HG03095 (cell line): ENCODE measurements at regions not wholly inside any gene's neighbourhood (a gene's known extent, or its start where the extent isn't known, plus 50 kb on each side); places are given as distances from the start of the nearest gene placed in this dataset.

ENCODE experiments used
- ATAC-seq: cut with Tn5 transposase; IDR thresholded peaks from one replicate; pipeline ENCODE4 v1.9.1; 2021; ENCODE audit warnings: moderate library complexity; ENCODE audit not compliant: unreplicated experiment

DNA sequence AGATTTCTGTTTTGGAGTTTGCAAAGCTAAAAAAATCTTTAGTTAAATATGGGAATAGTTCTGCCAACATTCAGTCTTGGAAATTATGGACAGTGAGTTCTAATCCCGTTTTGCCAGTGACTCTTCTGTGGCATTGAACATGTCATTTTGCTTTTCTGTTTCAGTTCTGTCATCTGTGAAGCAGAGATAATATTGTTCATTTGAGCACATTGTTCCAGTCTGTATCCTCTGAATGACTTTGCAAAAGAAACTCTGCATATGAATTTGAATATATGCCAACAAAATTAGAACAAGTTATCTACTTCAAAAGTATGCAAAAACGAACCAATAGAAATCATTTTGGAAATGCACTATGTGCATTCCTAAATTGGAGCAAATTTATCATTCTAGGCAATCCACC is 746.0 kb upstream of the POT1 start:
- no peak for ATAC-seq

DNA sequence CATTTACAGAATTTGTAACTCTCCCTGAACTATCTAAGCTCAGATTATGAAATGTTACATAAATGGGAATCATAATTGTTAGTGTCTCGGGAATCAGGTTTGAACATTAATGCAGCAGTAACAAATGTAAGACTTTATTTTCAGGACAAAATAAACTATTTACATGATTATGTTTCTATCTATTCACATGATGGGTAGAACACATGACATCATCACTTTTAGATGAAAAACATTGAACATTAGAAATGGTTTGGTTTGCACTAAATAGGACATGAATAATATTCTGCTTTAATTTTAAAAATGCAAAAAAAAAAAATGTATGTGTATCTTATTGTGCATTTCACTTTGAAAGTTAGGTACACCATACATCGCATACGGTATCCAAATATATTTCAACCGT is 745.5 kb upstream of the POT1 start:
- ATAC-seq = no peak

DNA sequence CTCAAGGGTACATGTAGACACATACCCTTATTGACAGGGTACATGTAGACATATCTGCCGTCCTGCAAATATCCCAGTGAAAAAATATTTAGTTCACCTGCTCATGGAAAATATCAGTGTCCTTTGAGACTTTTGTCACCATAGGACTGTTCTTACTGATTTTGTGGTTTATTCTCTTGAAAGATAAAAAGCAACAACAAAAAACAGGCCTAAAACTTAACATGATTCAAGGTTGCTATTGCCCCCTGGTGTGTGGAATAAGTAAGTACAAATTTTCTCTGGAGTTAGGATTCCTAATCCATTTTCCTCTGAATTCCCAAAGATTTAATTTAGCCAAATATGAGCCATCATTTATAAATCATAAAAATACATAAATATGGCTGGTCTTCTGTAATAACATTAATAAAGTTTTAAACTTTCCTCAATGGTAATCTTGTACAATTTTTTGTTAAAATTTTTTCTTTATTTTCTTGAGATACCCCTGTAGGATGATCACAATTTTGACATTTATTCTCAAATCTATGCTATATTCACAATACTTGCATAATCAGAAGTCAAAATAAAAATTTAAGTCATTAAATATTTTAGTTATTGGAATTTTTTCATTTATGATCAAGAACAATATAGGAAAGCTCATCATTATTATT is 741.4 kb upstream of the POT1 start:
- no peak for ATAC-seq

DNA sequence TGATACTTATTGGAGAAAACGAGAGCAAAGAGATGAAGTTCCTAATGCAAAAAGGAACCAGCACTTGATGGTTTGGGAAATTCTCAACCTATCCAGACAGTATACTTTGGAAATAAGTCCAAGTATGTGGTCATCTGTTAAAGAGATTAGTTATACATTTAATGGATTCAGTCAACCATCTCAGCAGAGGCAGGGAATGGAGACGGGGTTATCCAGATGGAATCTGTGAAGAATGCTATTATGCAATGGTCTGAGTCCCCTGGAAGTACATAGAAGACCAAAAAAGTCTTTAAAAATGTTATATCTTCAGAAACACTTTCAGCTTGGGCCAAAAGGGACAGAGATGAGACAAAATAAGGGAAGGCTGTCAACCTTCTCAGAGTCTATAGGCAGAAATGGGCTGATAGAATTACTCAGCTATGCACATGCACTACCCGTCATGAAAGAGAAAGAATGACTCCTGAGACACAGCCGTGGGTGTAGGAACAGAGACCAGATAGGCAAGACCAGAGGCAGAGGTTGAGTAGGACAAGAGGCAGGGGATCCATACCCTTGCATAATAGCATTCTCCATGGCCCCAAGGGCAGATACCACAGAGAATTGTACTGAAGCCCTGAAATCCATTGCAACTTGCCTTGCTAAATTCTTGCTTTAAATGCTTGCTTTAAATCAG is 738.8 kb upstream of the POT1 start:
- peak; percentile 44 for ATAC-seq

DNA sequence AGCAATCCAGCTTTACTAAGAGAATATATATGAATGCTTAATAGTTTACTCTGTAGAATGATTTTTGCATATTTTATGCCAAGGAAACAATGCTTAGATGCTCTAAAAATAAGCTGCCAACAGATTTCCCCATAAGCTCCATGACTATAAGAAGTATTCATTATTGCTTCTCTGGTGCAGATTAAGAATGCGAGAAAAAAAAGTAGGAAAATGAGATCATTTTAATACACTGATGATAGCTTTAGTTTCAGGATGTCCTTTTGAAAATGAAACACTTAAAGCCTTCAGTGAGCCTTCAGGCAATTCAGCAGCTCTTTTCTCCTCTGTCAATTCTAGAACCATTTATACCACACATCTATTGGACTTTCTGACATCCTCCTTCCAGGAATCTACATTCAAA is 735.0 kb upstream of the POT1 start:
- ATAC-seq = no peak

DNA sequence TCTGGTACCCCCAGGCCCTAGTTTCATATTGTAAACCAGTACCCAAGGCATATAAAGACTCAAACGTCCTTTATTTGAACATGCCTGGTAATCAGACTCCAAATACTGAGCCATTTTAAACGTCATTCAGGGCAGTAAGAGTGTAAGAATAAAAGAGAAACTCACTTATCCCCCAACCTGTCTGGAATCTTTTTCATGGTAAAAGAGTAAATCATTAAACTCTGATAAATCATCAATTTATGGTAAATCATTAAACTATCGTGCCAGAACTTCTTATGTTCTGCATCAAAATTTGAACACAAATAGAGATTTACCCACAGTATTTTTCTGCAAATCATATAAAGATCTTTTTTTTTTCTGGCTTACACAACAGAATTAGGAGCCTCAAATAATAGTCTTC is 734.3 kb upstream of the POT1 start:
- no peak for ATAC-seq

DNA sequence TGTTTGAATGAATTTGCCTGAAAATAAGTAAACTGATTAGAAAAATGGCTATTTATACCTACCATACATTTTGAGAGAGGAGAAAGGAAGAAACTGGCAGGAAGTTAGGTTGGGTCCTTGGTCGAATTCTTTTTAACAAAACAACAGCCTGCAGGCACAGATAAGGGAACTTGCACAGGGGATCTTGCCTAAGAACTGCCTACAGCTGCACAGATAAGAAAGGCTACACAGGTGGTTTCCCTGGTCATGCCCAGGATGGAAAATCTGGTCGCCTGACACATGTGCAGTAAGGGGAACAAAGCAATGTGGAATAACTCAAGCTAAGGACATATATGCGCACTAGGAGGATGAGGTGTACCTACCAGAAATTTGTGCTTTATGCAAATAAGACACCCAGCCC is 732.1 kb upstream of the POT1 start:
- ATAC-seq = no peak

DNA sequence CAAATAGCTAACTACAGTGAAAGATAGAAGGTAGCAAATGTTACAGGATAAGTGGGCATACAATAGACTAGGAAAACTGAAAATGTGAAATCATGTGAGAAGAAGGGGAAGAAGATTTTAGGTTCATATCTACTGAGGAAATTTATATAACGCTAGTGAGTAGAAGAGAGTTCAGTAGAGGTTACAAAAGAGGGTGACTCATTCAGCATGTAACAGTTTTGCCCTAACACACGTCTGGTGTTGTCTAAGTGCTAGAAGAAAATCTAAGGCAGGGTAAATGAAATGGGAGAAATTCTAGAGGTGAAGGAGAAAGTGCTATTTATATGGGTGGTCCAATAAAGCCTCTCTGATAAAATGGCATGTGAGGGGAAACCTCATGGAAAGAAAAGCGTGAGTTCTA is 731.4 kb upstream of the POT1 start:
- ATAC-seq = no peak

DNA sequence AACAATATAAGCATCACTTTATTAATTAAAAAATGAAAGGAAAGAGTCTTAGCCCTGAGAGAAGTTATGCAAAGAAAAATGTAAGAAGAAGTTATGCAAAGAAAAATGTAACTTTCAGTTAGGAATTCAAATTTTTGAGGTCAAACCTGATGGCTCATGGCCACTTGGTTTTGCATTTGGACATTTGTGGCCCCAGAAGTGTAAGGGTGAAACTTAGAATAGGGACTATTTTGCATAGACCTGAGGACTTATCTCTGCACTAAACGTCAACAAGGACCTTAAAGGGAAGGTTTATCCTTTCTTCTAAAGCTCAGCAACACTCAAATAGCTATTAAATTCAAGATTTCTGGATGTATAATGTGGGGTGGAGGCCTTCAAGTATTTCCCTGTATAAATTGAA is 724.5 kb upstream of the POT1 start:
- ATAC-seq = no peak

DNA sequence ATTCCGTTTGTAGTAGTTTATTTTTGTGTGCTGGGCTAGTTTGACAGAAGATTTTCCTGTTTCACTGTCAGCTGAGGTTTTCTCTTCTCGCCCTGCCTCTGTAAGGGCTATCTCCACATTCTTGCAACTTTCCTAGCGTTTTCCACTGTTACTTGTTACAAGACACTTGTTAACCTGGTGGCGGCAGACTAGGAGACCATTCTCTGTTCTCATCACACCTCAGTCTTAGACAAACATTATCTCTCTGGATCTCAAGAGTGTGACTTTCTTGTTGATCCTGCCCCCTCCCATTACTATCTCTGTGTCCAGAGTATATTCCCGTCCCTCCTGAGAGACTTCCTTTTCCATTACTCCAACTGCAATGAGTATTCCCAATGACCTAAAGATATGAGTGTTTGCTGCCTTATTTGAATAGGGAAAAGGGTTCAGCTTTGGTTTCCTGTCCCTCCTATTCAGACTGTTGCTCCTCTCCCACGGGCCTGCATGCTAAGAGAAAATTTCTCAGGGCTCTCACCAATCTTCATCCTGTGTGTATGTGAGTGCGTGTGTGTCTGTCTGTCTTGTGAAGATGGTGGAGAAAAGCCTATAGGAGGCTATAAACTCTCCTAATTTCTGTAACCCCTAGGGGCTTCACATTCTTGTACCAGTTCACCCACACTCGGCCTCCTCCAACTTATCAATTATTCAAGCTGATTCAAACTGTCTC is 722.4 kb upstream of the POT1 start:
- no peak for ATAC-seq

DNA sequence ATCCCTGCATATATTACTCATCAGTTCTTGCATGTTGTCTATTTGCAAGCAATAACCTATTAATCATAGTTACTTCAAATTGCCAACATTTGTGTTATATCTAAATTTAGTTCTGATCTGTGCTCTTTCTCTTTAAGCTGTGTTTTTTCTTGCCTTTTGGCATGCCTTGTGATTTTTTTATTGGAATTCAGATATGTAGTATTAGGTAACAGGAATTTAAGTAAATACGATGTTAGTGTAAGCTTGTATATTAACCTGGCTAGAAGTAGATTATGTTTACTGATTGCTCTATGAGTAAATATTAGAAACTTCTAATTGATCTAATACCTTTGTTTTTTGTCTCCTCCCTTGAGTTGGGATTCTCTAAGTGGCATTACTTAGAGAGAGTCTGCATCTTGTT is 718.9 kb upstream of the POT1 start:
- ATAC-seq = no peak

DNA sequence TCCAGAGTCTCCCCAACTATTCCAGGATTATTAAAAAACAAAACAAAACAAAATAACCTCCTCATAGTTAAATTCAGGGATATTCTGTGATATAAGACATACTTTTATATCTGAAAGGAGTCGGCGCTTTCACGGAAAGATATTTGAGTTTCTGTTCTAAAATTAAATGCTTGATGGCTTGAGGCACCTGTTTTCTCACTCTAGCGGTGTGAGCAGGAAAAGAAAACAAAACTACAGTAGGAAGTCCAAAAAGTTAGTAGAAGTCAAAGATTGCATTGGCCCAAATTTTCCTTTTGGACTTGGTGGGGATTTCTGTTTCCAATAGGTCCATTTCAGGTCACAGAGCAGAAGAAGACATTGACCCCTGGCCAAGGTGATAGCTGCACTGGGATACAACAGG is 716.1 kb upstream of the POT1 start:
- ATAC-seq = no peak

DNA sequence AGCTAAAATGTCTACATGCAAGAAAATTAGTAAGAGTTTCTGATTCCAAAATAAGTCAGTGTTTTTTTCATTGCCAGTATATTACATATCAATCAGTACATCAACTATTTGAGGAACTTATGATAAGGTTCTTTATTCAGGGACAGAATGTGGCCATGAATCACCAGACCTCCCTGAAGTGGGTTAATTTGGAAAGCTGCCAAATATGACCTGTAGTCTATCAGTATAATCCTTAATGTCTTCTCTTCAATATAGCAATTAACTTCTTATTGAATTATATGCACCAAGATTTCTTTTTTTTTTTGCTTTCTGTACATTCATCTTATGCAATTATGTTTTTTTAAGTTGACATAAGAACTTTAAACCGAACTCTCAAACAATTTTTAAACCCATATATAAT is 714.5 kb upstream of the POT1 start:
- ATAC-seq = no peak

DNA sequence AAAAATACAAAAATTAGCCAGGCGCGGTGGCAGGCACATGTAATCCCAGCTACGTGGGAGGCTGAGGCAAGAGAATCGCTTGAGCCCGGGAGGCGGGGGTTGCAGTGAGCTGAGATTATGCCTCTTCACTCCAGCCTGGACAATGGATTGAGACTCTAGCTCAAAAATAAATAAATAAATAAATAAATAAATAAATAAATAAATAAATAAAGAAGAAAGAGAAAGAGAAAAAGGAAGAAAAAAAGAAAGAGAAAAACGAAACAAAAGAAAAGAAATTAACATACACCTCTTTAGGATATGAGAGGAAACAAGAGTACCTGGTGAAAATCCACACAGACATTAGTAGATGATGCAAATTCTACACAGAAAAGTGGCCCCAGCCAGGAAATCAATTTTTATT is 713.7 kb upstream of the POT1 start:
- no peak for ATAC-seq

DNA sequence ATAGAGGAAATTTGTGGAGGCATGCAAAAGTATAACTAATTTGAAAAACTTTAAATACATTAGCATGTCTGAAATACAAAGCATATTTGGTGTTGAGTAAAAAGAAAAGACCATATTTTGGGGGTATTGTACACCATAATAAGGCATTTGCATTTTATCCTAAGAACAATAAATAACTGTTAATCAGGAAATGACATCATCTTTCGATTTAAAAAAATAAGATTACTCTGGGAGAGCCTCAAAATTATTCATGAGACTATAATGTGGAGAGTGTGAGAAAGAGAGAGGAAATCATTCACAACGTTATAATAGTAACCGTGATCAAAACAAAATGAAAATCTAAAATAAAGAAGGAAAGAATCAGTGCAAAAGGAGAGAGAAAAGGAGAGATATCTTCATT is 712.3 kb upstream of the POT1 start:
- ATAC-seq = no peak

DNA sequence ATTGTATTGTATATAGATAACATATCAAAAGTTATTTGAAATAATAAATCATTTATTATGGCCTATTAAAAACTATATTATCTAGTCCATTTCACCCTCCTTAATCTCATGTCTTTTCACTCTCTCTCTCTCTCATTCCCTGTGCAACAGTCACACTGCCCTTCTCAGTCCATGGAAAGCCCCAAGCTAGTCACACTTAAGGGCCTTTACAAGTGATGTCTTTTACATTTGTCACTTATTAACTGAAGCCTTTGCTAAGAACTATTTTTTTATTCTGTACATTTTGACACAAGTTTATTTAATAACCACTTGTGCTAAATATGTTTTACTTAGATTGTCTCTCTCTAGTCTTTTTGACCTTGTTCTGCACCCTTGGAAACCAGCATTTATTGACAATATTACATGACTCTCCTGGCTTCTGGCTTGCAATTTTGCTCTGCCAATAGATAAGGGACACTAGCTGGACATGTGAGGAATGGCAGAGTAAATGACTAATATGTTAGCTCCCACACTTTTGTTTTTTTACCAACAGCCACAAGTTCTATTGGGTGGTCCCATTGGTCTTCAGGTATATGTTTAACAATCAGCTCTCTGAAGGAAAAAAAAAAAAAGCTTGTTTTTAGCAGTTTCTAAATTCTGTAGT is 706.8 kb upstream of the POT1 start:
- no peak for ATAC-seq

DNA sequence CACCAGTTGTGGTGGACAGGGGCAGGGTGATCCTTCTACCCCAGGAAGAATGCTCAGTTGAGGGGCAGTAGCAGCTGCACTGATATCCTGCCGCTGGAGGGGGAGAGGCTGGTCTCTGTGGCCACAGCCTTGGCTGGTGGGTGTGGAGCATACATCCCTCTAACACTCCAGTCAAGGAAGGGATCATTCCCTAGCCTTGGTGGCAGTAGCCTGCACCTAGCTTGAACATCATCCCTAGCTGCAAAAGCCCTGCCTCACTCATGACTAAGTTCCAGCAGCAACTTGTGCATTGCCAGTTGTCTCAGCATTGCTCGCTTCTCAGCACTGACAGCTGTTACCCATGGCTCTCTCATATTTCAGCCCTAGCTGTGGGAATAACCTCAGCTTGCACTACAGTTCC is 688.9 kb upstream of the POT1 start:
- ATAC-seq = no peak

DNA sequence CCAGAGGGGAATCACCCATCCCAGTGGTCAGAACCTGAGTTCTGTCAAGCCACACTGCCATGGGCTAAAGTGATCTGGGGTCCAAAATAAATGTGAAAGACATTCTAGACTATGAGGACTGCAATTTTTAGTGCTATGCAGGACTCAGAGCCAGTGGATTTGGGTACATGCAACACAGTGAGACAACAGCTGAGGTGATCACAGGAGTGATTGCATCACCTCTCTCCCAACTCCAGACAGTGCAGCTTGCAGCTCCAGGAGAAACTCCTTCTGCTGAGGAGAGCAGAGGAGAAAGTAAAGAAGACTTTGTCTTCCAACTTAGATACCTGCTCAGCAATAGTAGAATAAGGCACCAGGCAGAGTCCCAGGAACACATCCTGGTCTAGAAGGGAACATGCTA is 682.0 kb upstream of the POT1 start:
- ATAC-seq = no peak

DNA sequence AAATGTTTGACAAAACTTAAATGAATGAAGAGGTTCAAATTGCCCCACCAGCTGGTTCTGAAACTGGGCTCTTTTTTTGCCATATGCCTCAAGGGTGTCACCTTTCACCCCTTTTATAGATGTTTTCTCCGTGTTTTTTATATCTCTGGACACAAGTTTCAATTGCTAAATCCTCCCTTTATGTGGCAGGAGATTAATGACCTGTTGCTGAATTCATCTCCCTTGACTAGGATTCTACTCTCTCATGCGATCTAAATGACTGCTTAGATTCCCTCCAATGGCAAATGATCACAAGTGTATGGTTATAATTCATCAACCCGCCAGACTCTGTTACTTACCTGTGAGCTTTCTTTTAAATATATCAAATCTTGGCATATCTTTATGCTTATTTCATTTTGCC is 677.0 kb upstream of the POT1 start:
- ATAC-seq = no peak

DNA sequence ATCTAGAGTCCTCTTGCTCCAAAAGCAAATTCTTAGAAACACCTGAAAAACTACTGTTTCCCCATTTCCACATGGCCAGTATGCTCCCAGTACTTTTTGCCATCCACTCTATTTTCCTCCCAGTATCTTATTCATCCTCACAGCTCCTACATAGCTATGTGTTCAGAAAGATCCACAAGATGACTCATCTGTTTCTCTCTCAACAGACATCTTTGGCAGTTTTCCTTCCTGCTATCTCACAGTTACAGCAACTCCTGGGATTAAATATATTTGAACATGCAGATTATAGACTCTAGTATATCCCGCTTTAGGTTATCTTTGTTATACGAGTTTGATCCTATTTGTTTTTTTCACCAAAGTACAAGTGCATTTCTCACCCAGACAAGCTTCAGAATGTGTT is 675.6 kb upstream of the POT1 start:
- ATAC-seq = no peak

DNA sequence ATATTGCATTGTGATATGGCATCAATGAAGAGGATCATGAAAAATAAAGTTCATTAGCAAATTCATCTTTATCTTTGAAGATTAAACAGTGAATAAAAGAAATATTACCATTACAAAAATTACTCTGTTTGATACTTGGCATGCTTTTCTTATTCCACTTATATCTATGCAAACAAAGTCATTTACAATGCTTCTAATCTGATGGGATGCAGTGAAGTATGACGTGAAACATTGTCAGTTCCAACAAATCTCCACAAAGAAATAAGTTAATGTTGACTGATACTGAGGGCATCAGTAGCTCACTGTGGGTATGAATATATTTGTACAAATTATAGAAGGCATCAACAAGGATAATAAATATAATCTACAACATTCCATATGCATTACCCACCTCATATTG is 672.8 kb upstream of the POT1 start:
- ATAC-seq = no peak

DNA sequence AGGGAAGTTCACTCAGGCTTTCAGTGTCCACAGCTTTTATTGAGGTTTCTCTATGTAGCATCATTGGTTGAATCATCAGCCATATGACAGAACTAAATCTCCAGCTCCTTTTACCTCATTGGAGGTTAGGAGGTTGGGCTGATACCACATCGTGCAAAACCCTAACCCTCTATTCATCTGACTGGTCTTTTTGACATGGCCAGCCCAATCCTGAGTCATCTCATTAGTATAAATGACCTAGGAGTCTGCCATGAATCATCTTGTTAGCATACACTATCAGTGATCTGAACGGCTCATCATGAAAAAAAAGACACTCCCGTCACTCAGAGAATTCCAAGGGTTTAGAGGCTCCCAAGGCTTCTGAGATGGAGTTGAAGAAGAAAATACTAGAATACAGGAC is 669.8 kb upstream of the POT1 start:
- no peak for ATAC-seq
